ENCODE measurements at regions not wholly inside any gene's neighbourhood (a gene's known extent, or its start where the extent isn't known, plus 50 kb on each side); places are given as distances from the start of the nearest gene placed in this dataset.

DNA sequence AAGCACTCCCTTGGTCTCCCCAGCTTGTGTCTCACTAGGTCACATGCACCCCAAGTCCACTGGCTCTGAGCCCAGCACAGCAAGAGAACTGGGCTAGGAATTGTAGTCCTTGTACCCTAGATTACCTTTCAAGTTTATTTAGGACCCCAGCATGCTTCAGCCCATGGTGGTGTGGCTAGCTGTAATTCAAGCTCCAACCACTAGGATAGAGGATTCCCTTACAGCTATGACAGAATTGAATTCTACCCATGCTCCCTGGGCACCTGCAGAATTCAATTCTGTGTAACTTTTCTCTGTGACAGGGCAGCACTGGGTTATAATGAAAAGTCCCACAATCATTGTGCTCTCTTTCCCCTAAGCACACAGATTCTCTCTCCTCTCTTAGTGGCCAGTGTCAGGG is 253.8 kb upstream of the DMD start:
- no peak for DNase-seq

- no peak for DNase-seq
Observed at GRCh38 chrX:33457102-33457501, 245.8 kb upstream of the DMD start.

- DNase-seq = no peak
Observed at GRCh38 chrX:33447285-33447684, 235.9 kb upstream of the DMD start.

DNA sequence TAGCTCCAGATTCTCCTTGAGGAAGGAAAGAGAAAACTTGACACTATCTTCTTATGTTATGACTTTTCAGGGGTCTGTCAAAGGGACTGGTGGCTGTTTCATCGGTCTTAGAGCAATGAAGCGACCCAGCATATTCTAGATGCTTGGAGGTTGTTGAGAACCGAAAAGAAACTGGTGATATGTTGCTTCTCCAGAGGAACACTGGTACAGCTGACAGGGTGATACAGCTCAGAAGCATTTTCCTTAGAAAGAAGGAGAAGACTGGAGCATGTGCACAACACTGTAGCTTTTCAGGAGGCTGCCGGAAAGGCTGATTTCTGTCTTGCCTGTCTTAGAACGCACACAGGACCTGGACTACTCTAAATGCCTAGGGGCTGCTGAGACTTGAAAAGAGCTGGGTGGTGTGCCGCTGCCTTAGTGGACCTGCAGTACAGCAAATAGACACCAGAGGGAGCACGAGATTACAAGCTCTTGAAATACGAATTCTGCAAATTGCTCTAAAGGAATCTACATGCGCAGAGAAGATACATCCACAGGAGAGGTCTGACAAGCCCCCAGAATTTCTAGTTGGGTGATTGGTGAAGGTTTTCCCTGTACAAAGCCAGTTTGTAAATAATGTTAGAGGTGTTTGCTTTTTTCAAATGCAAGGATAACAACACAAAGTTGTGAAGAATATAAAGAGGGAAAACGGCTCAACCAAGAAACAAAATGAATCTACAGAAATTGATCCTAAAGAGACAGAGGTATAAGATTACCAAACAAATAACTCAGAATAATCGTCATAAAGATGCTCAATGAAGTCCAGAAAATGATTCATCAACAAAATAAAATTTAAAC is 223.1 kb upstream of the DMD start:
- peak; percentile 57 for DNase-seq

DNA sequence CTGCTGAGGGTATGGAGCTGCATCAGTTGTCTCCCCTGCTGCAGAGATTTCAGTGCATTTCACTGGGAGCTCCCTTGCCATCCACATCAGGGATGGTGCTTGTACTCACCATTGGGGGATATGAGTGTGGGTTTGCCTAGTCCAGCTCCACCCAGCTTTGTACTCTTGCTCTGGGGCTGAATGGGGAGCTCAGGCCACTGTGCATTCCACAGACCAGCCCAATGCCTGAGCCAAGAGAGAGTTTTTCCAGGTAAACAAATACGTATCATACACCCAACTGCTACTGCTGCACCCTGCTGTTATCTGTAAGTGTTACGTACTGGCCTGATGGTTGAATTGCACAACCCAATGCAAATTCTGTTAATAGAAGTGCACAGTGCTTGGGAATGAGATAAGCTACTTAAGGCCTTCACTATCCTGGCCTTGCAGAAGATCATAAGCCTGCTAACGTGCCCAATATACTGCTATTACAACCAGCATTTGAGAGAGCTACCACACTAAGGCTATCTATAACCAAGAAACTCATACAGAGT is 205.0 kb upstream of the DMD start:
- no peak for DNase-seq

DNA sequence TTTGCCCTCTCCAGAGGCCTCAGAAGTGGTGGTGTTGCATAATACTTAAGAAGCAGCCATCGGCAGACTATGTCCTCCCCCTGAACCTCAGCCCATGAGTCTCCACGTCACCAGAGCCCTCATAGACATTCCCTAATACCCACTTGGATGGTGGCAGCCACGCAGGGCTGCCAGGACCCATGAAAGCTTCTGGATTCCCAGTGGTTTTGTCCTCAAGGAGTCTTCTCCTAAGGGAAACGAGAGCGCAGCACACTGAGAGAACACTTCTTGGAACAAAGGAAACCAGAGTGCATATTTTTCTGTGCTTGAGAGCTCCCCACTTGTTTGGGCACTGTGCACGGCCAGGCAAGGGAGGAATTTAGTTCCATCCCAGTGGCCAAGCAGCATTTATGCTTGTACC is 204.1 kb upstream of the DMD start:
- DNase-seq = no peak

DNA sequence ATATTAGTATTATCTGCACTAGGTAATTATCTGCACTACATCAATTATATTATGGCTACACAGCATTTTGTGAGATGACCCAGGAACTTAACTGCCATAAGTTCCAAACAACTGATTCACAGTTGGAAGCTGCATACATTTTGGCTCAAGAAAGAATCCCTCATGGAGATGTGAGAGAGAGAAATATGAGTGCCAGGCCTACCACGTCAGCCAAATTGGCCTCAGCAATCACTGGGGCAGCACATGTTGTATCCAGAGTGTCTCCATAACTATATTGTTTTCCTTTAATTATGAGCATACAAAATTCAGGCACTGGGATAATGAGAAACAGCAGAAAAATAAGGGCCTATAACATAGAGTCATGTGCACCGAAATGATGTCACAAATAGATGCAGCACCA is 174.2 kb upstream of the DMD start:
- DNase-seq = no peak

- no peak for DNase-seq
Observed at GRCh38 chrX:33379839-33380238, 168.5 kb upstream of the DMD start.

DNA sequence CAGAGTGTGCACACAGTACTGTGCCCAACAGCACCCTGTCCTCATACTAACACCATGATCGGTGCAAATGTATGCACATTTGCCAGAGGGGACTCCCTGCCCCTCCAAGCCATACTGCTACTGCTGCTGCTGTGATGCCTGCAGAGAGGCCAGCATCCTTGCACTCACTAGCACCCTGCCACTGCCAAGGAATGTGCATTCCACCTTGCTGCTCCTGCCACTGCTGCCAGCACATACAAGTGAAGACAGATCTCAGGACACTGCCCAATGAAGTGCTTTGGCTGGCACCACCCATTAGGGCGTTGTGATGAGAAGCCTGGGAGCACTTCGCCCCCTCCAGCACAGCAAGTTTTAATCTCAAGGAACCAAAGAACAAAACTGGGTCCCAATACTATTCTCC is 146.3 kb upstream of the DMD start:
- DNase-seq = no peak

DNA sequence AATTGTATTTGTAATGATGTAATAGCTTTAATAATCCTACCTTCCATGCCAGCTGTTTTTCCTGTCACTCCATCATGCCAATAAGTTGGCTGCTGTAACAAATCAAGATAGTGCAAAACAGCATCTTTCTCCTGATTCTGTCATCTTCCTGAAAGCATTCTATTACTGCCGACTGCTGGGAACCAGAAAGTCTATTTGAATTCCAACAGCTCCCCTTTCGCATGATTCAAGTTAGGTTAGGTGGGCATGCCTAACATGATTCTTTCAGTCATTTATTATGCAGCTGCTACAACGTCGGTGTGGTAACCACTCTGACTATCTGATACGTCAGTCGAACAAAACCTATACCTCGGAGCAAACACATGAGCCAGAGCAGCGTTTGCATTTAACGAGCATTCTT is 127.9 kb upstream of the DMD start:
- peak; percentile 58 for DNase-seq

- peak; percentile 32 for DNase-seq
Observed at GRCh38 chrX:33336783-33337182, 125.4 kb upstream of the DMD start.

GRCh38 chrX:33333271-33333670 is 121.9 kb upstream of the DMD start:
- no peak for DNase-seq

- DNase-seq = no peak
Observed at GRCh38 chrX:33330798-33331197, 119.4 kb upstream of the DMD start.

- DNase-seq = no peak
Observed at GRCh38 chrX:33324099-33324498, 112.8 kb upstream of the DMD start.

DNA sequence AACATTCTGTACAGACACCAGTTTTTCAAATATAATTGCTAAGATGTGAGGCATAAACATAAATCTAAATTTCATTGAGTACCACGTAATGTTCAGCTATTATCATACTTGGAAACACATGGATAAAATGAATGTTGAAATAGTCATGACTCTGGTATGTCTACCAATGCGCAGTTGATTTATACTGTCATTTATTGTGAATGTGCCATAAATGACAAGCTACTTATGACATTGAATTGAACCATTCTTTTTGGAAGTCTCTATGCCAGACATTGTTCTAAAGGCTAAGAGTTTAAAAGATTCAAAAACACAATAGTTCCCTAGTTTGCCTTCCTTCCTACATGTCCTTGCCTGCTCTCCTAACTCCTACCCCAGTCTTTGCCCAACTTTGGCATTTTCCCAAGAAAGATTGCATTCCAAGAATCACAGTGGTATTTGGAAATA is 96.6 kb upstream of the DMD start:
- no peak for DNase-seq

DNA sequence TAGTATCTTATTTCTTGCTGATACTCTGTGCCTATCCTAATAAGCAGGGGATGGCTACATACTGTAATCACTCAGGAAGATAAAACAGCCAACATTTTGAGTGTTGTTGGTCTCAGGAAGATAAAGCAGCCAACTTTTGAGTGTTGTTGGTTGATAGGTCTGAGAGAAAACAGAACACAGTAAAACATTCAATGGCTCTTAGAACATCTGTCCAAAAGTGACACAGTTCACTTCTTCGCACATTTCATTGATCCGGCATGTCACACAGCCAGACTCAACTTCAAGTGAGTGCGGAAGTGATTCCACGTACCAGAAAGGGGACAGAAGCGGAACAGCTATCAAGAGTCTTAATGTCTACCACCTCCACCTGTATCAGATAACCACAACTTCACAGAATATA is 87.3 kb upstream of the DMD start:
- DNase-seq = no peak

DNA sequence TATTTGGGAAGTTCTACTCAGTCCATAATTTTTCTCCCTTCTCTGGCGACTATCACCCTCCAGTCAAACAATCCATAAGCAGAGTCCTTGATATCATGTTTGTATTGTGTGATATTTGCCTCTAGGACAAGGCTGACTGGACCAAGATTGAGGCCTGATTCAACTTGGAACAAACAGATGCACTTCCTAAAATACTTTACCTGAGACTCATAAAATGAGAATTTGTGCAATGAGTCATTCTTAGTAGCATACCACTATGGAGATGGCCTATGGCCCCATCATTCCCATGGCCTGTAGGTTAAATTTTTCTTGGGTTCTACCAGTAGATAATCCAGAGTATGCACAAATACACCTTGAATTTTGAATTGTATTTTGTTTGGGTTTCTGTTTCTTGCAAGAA is 74.2 kb upstream of the DMD start:
- DNase-seq = no peak

- no peak for DNase-seq
Observed at GRCh38 chrX:33277046-33277445, 65.7 kb upstream of the DMD start.

DNA sequence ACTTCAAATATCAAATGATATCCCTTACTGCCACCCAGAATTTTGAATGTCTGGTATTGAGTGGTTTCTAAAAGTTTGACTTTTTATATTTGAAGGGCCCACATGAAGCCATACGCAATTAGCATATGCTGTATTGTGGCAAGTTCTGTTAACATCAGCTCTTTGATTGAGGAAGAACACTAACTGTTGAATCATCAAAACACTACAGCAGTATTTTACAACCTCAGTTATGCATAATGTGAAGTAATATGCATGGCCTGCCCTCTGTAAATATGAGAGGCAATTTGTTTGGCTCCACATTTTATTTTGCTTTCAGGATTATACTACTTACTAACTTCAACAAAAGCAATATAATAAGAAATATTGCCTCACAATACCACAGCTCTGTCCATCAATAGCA is 62.2 kb upstream of the DMD start:
- no peak for DNase-seq

GRCh38 chrX:33272986-33273385 is 61.6 kb upstream of the DMD start:
- DNase-seq = no peak
